ENCODE measurements at regions not wholly inside any gene's neighbourhood (a gene's known extent, or its start where the extent isn't known, plus 50 kb on each side); places are given as distances from the start of the nearest gene placed in this dataset.
"Not testable (repeated sequence)": the region's sequence is repeated elsewhere in the genome, so short reads cannot be mapped to it uniquely, and the experiment has no call there.

- no peaks in the 10 kb centered on the region for H3K9me3 ChIP-seq (ENCODE audit: control insufficient read depth in 3 of 3, low read length in 3 of 3)
- no peak overlapping the region for H3K9ac ChIP-seq (ENCODE audit: low read depth in 1 of 3, low read length in 3 of 3)
- no peaks in the 10 kb centered on the region for H3K36me3 ChIP-seq (ENCODE audit: control insufficient read depth in 3 of 3, insufficient read depth in 3 of 3, low read length in 3 of 3)
- no peaks in the 10 kb centered on the region for H3K27me3 ChIP-seq (ENCODE audit: control insufficient read depth in 3 of 3, insufficient read depth in 3 of 3, low read length in 3 of 3)
- H3K4me1 ChIP-seq (ENCODE audit: control insufficient read depth in 3 of 3, insufficient read depth in 3 of 3, low read length in 3 of 3), result no peaks in the 10 kb centered on the region
- no peak overlapping the region for H3K4me3 ChIP-seq (ENCODE audit: low read length in 3 of 3)
- no peak overlapping the region for H3K27ac ChIP-seq (ENCODE audit: low read depth, low read length)
Observed at GRCh38 chr7:82579047-82579446, 135.5 kb upstream of the CACNA2D1 start.

- H3K4me3 ChIP-seq (ENCODE audit: low read length in 3 of 3), result no peak overlapping the region
- no peaks in the 10 kb centered on the region for H3K36me3 ChIP-seq (ENCODE audit: control insufficient read depth in 3 of 3, insufficient read depth in 3 of 3, low read length in 3 of 3)
- no peak overlapping the region for H3K27ac ChIP-seq (ENCODE audit: low read depth, low read length)
- no peaks in the 10 kb centered on the region for H3K27me3 ChIP-seq (ENCODE audit: control insufficient read depth in 3 of 3, insufficient read depth in 3 of 3, low read length in 3 of 3)
- H3K9ac ChIP-seq (ENCODE audit: low read depth in 1 of 3, low read length in 3 of 3), result no peak overlapping the region
- no peaks in the 10 kb centered on the region for H3K4me1 ChIP-seq (ENCODE audit: control insufficient read depth in 3 of 3, insufficient read depth in 3 of 3, low read length in 3 of 3)
- no peaks in the 10 kb centered on the region for H3K9me3 ChIP-seq (ENCODE audit: control insufficient read depth in 3 of 3, low read length in 3 of 3)
Observed at GRCh38 chr7:82578430-82578829, 134.9 kb upstream of the CACNA2D1 start.

- H3K9ac ChIP-seq (ENCODE audit: low read depth in 1 of 3, low read length in 3 of 3), result no peak overlapping the region
- no peak overlapping the region for H3K4me3 ChIP-seq (ENCODE audit: low read length in 3 of 3)
- H3K36me3 ChIP-seq (ENCODE audit: control insufficient read depth in 3 of 3, insufficient read depth in 3 of 3, low read length in 3 of 3), result no peaks in the 10 kb centered on the region
- no peak overlapping the region for H3K27ac ChIP-seq (ENCODE audit: low read depth, low read length)
- peaks cover 0 to 3% (median 0%) of the 10 kb centered on the region in 3 donors for H3K4me1 ChIP-seq (ENCODE audit: control insufficient read depth in 3 of 3, insufficient read depth in 3 of 3, low read length in 3 of 3)
- H3K9me3 ChIP-seq (ENCODE audit: control insufficient read depth in 3 of 3, low read length in 3 of 3), result no peaks in the 10 kb centered on the region
- H3K27me3 ChIP-seq (ENCODE audit: control insufficient read depth in 3 of 3, insufficient read depth in 3 of 3, low read length in 3 of 3), result no peaks in the 10 kb centered on the region
Observed at GRCh38 chr7:82572195-82572880, 128.8 kb upstream of the CACNA2D1 start.

GRCh38 chr7:82571047-82571446 lies 127.5 kb upstream of the CACNA2D1 start:
- not testable (repeated sequence) for H3K4me1 ChIP-seq (ENCODE audit: control insufficient read depth in 3 of 3, insufficient read depth in 3 of 3, low read length in 3 of 3); H3K27me3 ChIP-seq (ENCODE audit: control insufficient read depth in 3 of 3, insufficient read depth in 3 of 3, low read length in 3 of 3); H3K36me3 ChIP-seq (ENCODE audit: control insufficient read depth in 3 of 3, insufficient read depth in 3 of 3, low read length in 3 of 3); H3K9ac ChIP-seq (ENCODE audit: low read depth in 1 of 3, low read length in 3 of 3); H3K27ac ChIP-seq (ENCODE audit: low read depth, low read length); H3K4me3 ChIP-seq (ENCODE audit: low read length in 3 of 3); H3K9me3 ChIP-seq (ENCODE audit: control insufficient read depth in 3 of 3, low read length in 3 of 3)

GRCh38 chr7:82567841-82568240 lies 124.3 kb upstream of the CACNA2D1 start:
- Histone ChIP-seq H3K9ac (ENCODE audit: low read depth in 1 of 3, low read length in 3 of 3) (no peak overlapping the region), H3K27me3 (ENCODE audit: control insufficient read depth in 3 of 3, insufficient read depth in 3 of 3, low read length in 3 of 3) (no peaks in the 10 kb centered on the region), H3K4me3 (ENCODE audit: low read length in 3 of 3) (no peak overlapping the region), H3K9me3 (ENCODE audit: control insufficient read depth in 3 of 3, low read length in 3 of 3) (no peaks in the 10 kb centered on the region), H3K4me1 (ENCODE audit: control insufficient read depth in 3 of 3, insufficient read depth in 3 of 3, low read length in 3 of 3) (peaks cover 6% of the 10 kb centered on the region in 3 donors), H3K36me3 (ENCODE audit: control insufficient read depth in 3 of 3, insufficient read depth in 3 of 3, low read length in 3 of 3) (no peaks in the 10 kb centered on the region), H3K27ac (ENCODE audit: low read depth, low read length) (peak overlapping the region; percentile 9)

GRCh38 chr7:82567356-82567755 lies 123.8 kb upstream of the CACNA2D1 start:
- H3K9me3 ChIP-seq (ENCODE audit: control insufficient read depth in 3 of 3, low read length in 3 of 3), result no peaks in the 10 kb centered on the region
- peak overlapping the region; percentile 9 for H3K27ac ChIP-seq (ENCODE audit: low read depth, low read length)

GRCh38 chr7:82566752-82567151 lies 123.2 kb upstream of the CACNA2D1 start:
- no peaks in the 10 kb centered on the region for H3K36me3 ChIP-seq (ENCODE audit: control insufficient read depth in 3 of 3, insufficient read depth in 3 of 3, low read length in 3 of 3)
- no peaks in the 10 kb centered on the region for H3K9me3 ChIP-seq (ENCODE audit: control insufficient read depth in 3 of 3, low read length in 3 of 3)
- H3K9ac ChIP-seq (ENCODE audit: low read depth in 1 of 3, low read length in 3 of 3), result no peak overlapping the region
- peaks cover 6% of the 10 kb centered on the region in 3 donors for H3K4me1 ChIP-seq (ENCODE audit: control insufficient read depth in 3 of 3, insufficient read depth in 3 of 3, low read length in 3 of 3)
- no peak overlapping the region for H3K27ac ChIP-seq (ENCODE audit: low read depth, low read length)
- no peak overlapping the region for H3K4me3 ChIP-seq (ENCODE audit: low read length in 3 of 3)
- H3K27me3 ChIP-seq (ENCODE audit: control insufficient read depth in 3 of 3, insufficient read depth in 3 of 3, low read length in 3 of 3), result no peaks in the 10 kb centered on the region

More at GRCh38 chr7:82567356-82567755, 123.8 kb upstream of the CACNA2D1 start:
- no peaks in the 10 kb centered on the region for H3K36me3 ChIP-seq (ENCODE audit: control insufficient read depth in 3 of 3, insufficient read depth in 3 of 3, low read length in 3 of 3)
- H3K4me1 ChIP-seq (ENCODE audit: control insufficient read depth in 3 of 3, insufficient read depth in 3 of 3, low read length in 3 of 3), result peaks cover 6% of the 10 kb centered on the region in 3 donors
- H3K4me3 ChIP-seq (ENCODE audit: low read length in 3 of 3), result no peak overlapping the region
- H3K27me3 ChIP-seq (ENCODE audit: control insufficient read depth in 3 of 3, insufficient read depth in 3 of 3, low read length in 3 of 3), result no peaks in the 10 kb centered on the region
- no peak overlapping the region for H3K9ac ChIP-seq (ENCODE audit: low read depth in 1 of 3, low read length in 3 of 3)

- H3K9ac ChIP-seq (ENCODE audit: low read depth in 1 of 3, low read length in 3 of 3), result no peak overlapping the region
- H3K9me3 ChIP-seq (ENCODE audit: control insufficient read depth in 3 of 3, low read length in 3 of 3), result no peaks in the 10 kb centered on the region
- no peaks in the 10 kb centered on the region for H3K27me3 ChIP-seq (ENCODE audit: control insufficient read depth in 3 of 3, insufficient read depth in 3 of 3, low read length in 3 of 3)
- H3K4me3 ChIP-seq (ENCODE audit: low read length in 3 of 3), result no peak overlapping the region
- peaks cover 6 to 10% (median 6%) of the 10 kb centered on the region in 3 donors for H3K4me1 ChIP-seq (ENCODE audit: control insufficient read depth in 3 of 3, insufficient read depth in 3 of 3, low read length in 3 of 3)
- no peaks in the 10 kb centered on the region for H3K36me3 ChIP-seq (ENCODE audit: control insufficient read depth in 3 of 3, insufficient read depth in 3 of 3, low read length in 3 of 3)
- H3K27ac ChIP-seq (ENCODE audit: low read depth, low read length), result no peak overlapping the region
Observed at GRCh38 chr7:82562716-82563404, 119.3 kb upstream of the CACNA2D1 start.

GRCh38 chr7:82559193-82559805 lies 115.7 kb upstream of the CACNA2D1 start:
- no peaks in the 10 kb centered on the region for H3K36me3 ChIP-seq (ENCODE audit: control insufficient read depth in 3 of 3, insufficient read depth in 3 of 3, low read length in 3 of 3)
- H3K27ac ChIP-seq (ENCODE audit: low read depth, low read length), result no peak overlapping the region
- no peaks in the 10 kb centered on the region for H3K27me3 ChIP-seq (ENCODE audit: control insufficient read depth in 3 of 3, insufficient read depth in 3 of 3, low read length in 3 of 3)
- no peak overlapping the region for H3K9ac ChIP-seq (ENCODE audit: low read depth in 1 of 3, low read length in 3 of 3)
- peaks cover 0 to 3% (median 0%) of the 10 kb centered on the region in 3 donors for H3K9me3 ChIP-seq (ENCODE audit: control insufficient read depth in 3 of 3, low read length in 3 of 3)
- H3K4me1 ChIP-seq (ENCODE audit: control insufficient read depth in 3 of 3, insufficient read depth in 3 of 3, low read length in 3 of 3), result peaks cover 0 to 4% (median 0%) of the 10 kb centered on the region in 3 donors
- H3K4me3 ChIP-seq (ENCODE audit: low read length in 3 of 3), result peak overlapping the region in 1 of 3 donors; percentile 52
